Psoas muscle (tissue), 7 donors: ENCODE measurements at regions not wholly inside any gene's neighbourhood (a gene's known extent, or its start where the extent isn't known, plus 50 kb on each side); places are given as distances from the start of the nearest gene placed in this dataset.

Experiments
- ATAC-seq, 4 donors: fragments of 200-7000 bp; cut with Tn5 transposase; one replicate each; pipeline ENCODE4 v1.9.1; 2020; ENCODE audit warnings: moderate library complexity in 3 of 4, mild to moderate bottlenecking in 2 of 4
- DNase-seq, 2 donors: peaks; one replicate each; pipeline ENCODE4 v3.0.0-alpha.2; 2020
- H3K27ac ChIP-seq: fragments of 200-600 bp; one replicate; pipeline ENCODE4 v1.8.0; 2022
- H3K27me3 ChIP-seq, 3 donors: fragments of 200-600 bp in 1 of 3; one replicate each; pipeline versions ENCODE4 v1.6.1 to v1.8.0; 2013 to 2022; ENCODE audit warnings: low read length in 2 of 3, mild to moderate bottlenecking in 2 of 3, moderate library complexity in 1 of 3; ENCODE audit not compliant: insufficient read depth in 3 of 3
- H3K36me3 ChIP-seq, 2 donors: fragments of 200-600 bp in 1 of 2; one replicate each; pipeline versions ENCODE4 v1.6.1 to v1.8.0; 2013 to 2022; ENCODE audit warnings: low read depth in 1 of 2, mild to moderate bottlenecking in 1 of 2, moderate library complexity in 1 of 2; ENCODE audit not compliant: insufficient read depth in 1 of 2
- H3K4me1 ChIP-seq: fragments of 200-600 bp; one replicate; pipeline ENCODE4 v1.8.0; 2022
- H3K4me3 ChIP-seq: fragments of 200-600 bp; one replicate; pipeline ENCODE4 v1.8.0; 2022; ENCODE audit warnings: mild to moderate bottlenecking
- H3K9me3 ChIP-seq: fragments of 200-600 bp; one replicate; pipeline ENCODE4 v1.8.0; 2022
- CTCF ChIP-seq: fragments of 200-600 bp; IDR thresholded peaks from one replicate; pipeline ENCODE4 v1.8.0; 2022; ENCODE audit warnings: antibody characterized with exemption
- WGBS, 3 donors: extraction: QIAGEN DNeasy Blood & Tissue Kit; methylation state at CpG; one replicate each; pipeline versions ENCODE4 v1.1.6 to v1.1.7; 2013; 5-methylcytosine and 5-hydroxymethylcytosine counted together
- intact Hi-C, 2 donors: fragments of 100-400 bp; cut with DNase I; formaldehyde crosslinking; loops; one replicate each; pipeline versions ENCODE4 v1.11.0 to v1.14.2; 2022
- donor health status: healthy with polysubstance abuse.
- donor health status: DM: no; HTN: no; CAD: no; lungs with moderate emphysema.
- donor health status: Bipolar disorder and iron deficiency.
- donor health status: healthy.
- donor health status: DM: yes; HTN: yes; CAD: no.
- donor health status: DM: no; HTN: no; CAD: no.
- donor health status: DM: yes; HTN: yes; CAD: no.

- DNase-seq = no peak
- no peak overlapping the region for H3K27ac ChIP-seq
- TF ChIP-seq CTCF = no peak
- intact Hi-C loops = no loop called here
- no peaks in the 10 kb centered on the region for H3K4me1 ChIP-seq
- H3K36me3 ChIP-seq = no peaks in the 10 kb centered on the region
- WGBS, 3 donors = 60 to 75% (median 75%) methylated on average over 15 to 24 of the region's 24 CpGs
- no peak overlapping the region for H3K4me3 ChIP-seq
- peaks cover 0 to 6% (median 3%) of the 10 kb centered on the region in 3 donors for H3K27me3 ChIP-seq
- ATAC-seq = no peak
- no peaks in the 10 kb centered on the region for H3K9me3 ChIP-seq
Observed at GRCh38 chr7:35418716-35419390, 165.0 kb upstream of the TBX20 start.

- H3K4me1 ChIP-seq = no peaks in the 10 kb centered on the region
- no peaks in the 10 kb centered on the region for H3K36me3 ChIP-seq
- intact Hi-C loops = no loop called here
- no peaks in the 10 kb centered on the region for H3K9me3 ChIP-seq
- no peak for ATAC-seq
- peaks cover 0 to 6% (median 0%) of the 10 kb centered on the region in 3 donors for H3K27me3 ChIP-seq
- TF ChIP-seq CTCF = no peak
- H3K4me3 ChIP-seq = no peak overlapping the region
- WGBS, 3 donors = 93 to 100% (median 97%) methylated on average over 2 of the region's 2 CpGs
- no peak overlapping the region for H3K27ac ChIP-seq
- DNase-seq = no peak
Observed at GRCh38 chr7:35416568-35416967, 162.7 kb upstream of the TBX20 start.

- Histone ChIP-seq H3K4me3 (no peak overlapping the region), H3K36me3 (no peaks in the 10 kb centered on the region), H3K4me1 (no peaks in the 10 kb centered on the region), H3K9me3 (no peaks in the 10 kb centered on the region), H3K27me3 (peaks cover 0 to 6% (median 0%) of the 10 kb centered on the region in 3 donors), H3K27ac (no peak overlapping the region)
- intact Hi-C loops = no loop called here
- DNase-seq = no peak
- WGBS, 3 donors = 65 to 73% (median 71%) methylated on average over 6 of the region's 6 CpGs
- no peak for ATAC-seq
- TF ChIP-seq CTCF = no peak
Observed at GRCh38 chr7:35415411-35415822, 161.5 kb upstream of the TBX20 start.

GRCh38 chr7:35411331-35411730, 157.4 kb upstream of the TBX20 start:
- Histone ChIP-seq H3K36me3 (no peaks in the 10 kb centered on the region), H3K27me3 (no peaks in the 10 kb centered on the region), H3K4me3 (no peak overlapping the region), H3K4me1 (no peaks in the 10 kb centered on the region), H3K9me3 (no peaks in the 10 kb centered on the region), H3K27ac (no peak overlapping the region)
- 63 to 67% (median 67%) methylated on average over 3 of the region's 3 CpGs for WGBS, 3 donors
- ATAC-seq (no peak), DNase-seq (no peak)
- intact Hi-C loops = no loop called here
- no peak for TF ChIP-seq CTCF

GRCh38 chr7:35405461-35405860, 151.6 kb upstream of the TBX20 start:
- Histone ChIP-seq H3K4me1 (no peaks in the 10 kb centered on the region), H3K36me3 (no peaks in the 10 kb centered on the region), H3K27ac (no peak overlapping the region), H3K9me3 (no peaks in the 10 kb centered on the region), H3K27me3 (no peaks in the 10 kb centered on the region), H3K4me3 (no peak overlapping the region)
- no peak for TF ChIP-seq CTCF
- WGBS, 3 donors = 75 to 86% (median 79%) methylated on average over 4 of the region's 4 CpGs
- DNase-seq (no peak), ATAC-seq (no peak)
- intact Hi-C loops = no loop called here
